Nucleus accumbens (tissue), 56 donors: ENCODE measurements at regions not wholly inside any gene's neighbourhood (a gene's known extent, or its start where the extent isn't known, plus 50 kb on each side); places are given as distances from the start of the nearest gene placed in this dataset.
"Not testable (repeated sequence)": the region's sequence is repeated elsewhere in the genome, so short reads cannot be mapped to it uniquely, and the experiment has no call there.

Experiments
- DNase-seq, 56 donors: peaks; one replicate each; lab custom pipeline; 2025; lab: John Stamatoyannopoulos, UW

GRCh38 chr5:112563169-112563826, 144.2 kb upstream of the EPB41L4A start:
- DNase-seq, result no peak

GRCh38 chr5:112566251-112566650, 147.2 kb upstream of the EPB41L4A start:
- DNase-seq, result no peak

- no peak for DNase-seq
Measured at GRCh38 chr5:112569596-112569995, 150.5 kb upstream of the EPB41L4A start.

GRCh38 chr5:112570708-112571444, 151.8 kb upstream of the EPB41L4A start:
- DNase-seq, result no peak

GRCh38 chr5:112573441-112573840, 154.4 kb upstream of the EPB41L4A start:
- no peak for DNase-seq

GRCh38 chr5:112574536-112574935, 155.5 kb upstream of the EPB41L4A start:
- DNase-seq, result no peak

- DNase-seq, result peak in 36 of 56 donors; percentile 6 to 80 (median 36)
Measured at GRCh38 chr5:112576298-112576925, 157.3 kb upstream of the EPB41L4A start.

- no peak for DNase-seq
Measured at GRCh38 chr5:112579599-112580170, 158.0 kb upstream of the APC start.

- no peak for DNase-seq
Measured at GRCh38 chr5:112581811-112582320, 155.8 kb upstream of the APC start.

- no peak for DNase-seq
Measured at GRCh38 chr5:112583166-112583565, 154.5 kb upstream of the APC start.

- DNase-seq, result no peak
Measured at GRCh38 chr5:112584781-112585180, 152.9 kb upstream of the APC start.

GRCh38 chr5:112586596-112587062, 151.1 kb upstream of the APC start:
- no peak for DNase-seq

GRCh38 chr5:112590858-112591257, 146.8 kb upstream of the APC start:
- not testable (repeated sequence) for DNase-seq

GRCh38 chr5:112594095-112594850, 143.4 kb upstream of the APC start:
- peak in 52 of 56 donors; percentile 5 to 81 (median 36) for DNase-seq

- DNase-seq, result no peak
Measured at GRCh38 chr5:112594941-112595340, 142.7 kb upstream of the APC start.

- no peak for DNase-seq
Measured at GRCh38 chr5:112597831-112598230, 139.9 kb upstream of the APC start.

- not testable (repeated sequence) for DNase-seq
Measured at GRCh38 chr5:112600510-112600909, 137.2 kb upstream of the APC start.

GRCh38 chr5:112604732-112605630, 132.7 kb upstream of the APC start:
- DNase-seq, result peak in 12 of 56 donors; percentile 2 to 35 (median 5)

- DNase-seq, result no peak
Measured at GRCh38 chr5:112608975-112609374, 128.7 kb upstream of the APC start.
